OCI-LY1 (cell line): ENCODE measurements at regions not wholly inside any gene's neighbourhood (a gene's known extent, or its start where the extent isn't known, plus 50 kb on each side); places are given as distances from the start of the nearest gene placed in this dataset.

Experiments
- EZH2 ChIP-seq: fragments of 200-600 bp; sonication (generic), shearing (Covaris generic); IDR thresholded peaks from 2 replicates; pipeline ENCODE4 v1.8.0; 2017; ENCODE audit warnings: borderline replicate concordance, mixed run types, mild to moderate bottlenecking, antibody characterized with exemption, low read length, moderate library complexity, mixed read lengths
- TF ChIP-seq, protein P1 (sequence below): fragments of 200-600 bp; sonication (generic), shearing (Covaris generic); IDR thresholded peaks from 2 replicates; pipeline ENCODE4 v1.5.1; 2017; ENCODE audit warnings: mild to moderate bottlenecking, antibody characterized with exemption, low read length, moderate library complexity, mixed read lengths

DNA sequence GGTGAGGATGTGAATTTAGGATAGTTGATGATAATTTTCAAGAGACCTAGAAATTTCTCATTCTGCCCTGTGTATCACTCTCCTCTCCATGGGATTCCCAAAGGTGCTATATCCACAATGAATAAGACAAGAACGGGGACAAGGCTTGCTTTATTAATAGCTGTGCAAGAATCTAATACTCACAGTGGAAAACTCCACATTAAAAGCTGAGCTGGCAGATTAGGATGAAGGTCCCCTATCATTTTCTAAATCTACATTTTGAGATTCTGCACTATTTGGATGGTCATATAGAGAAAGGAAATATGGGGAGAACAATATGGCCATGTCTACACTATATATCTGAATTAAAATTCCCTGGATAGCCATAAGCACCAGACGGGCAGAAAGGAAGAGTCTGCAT, 411.0 kb upstream of the TGFBR2 start:
- TF ChIP-seq, protein P1, sequence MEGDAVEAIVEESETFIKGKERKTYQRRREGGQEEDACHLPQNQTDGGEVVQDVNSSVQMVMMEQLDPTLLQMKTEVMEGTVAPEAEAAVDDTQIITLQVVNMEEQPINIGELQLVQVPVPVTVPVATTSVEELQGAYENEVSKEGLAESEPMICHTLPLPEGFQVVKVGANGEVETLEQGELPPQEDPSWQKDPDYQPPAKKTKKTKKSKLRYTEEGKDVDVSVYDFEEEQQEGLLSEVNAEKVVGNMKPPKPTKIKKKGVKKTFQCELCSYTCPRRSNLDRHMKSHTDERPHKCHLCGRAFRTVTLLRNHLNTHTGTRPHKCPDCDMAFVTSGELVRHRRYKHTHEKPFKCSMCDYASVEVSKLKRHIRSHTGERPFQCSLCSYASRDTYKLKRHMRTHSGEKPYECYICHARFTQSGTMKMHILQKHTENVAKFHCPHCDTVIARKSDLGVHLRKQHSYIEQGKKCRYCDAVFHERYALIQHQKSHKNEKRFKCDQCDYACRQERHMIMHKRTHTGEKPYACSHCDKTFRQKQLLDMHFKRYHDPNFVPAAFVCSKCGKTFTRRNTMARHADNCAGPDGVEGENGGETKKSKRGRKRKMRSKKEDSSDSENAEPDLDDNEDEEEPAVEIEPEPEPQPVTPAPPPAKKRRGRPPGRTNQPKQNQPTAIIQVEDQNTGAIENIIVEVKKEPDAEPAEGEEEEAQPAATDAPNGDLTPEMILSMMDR = no peak
- TF ChIP-seq EZH2 = no peak
